Stimulated activated memory B cell treated with anti-CD40 and anti-IgM and Interleukin-4, amounts not matched to agents 10 μg/mL and 1 μg/mL and 100 μg/mL, for 72 hours (primary cell): ENCODE measurements at regions not wholly inside any gene's neighbourhood (a gene's known extent, or its start where the extent isn't known, plus 50 kb on each side); places are given as distances from the start of the nearest gene placed in this dataset.
A peak's percentile ranks its signal among the peaks of the same experiment; 100 is the strongest.
"Not testable (repeated sequence)": the region's sequence is repeated elsewhere in the genome, so short reads cannot be mapped to it uniquely, and the experiment has no call there.

ENCODE experiments used
- ATAC-seq: fragments of 150-1000 bp; cut with Tn5 transposase; 2 replicates; pipeline ENCODE4 v1.10.0; 2021
- H3K27ac Mint-ChIP-seq: one replicate; pipeline ENCODE4 v1.8.0; 2022; ENCODE audit warnings: mild to moderate bottlenecking, mixed read lengths
- H3K27me3 Mint-ChIP-seq: one replicate; pipeline ENCODE4 v1.8.0; 2022; ENCODE audit warnings: mixed read lengths
- H3K36me3 Mint-ChIP-seq: one replicate; pipeline ENCODE4 v1.8.0; 2022; ENCODE audit warnings: mixed read lengths
- H3K4me1 Mint-ChIP-seq: one replicate; pipeline ENCODE4 v1.8.0; 2022; ENCODE audit warnings: mixed read lengths
- H3K4me3 Mint-ChIP-seq: one replicate; pipeline ENCODE4 v1.8.0; 2022; ENCODE audit warnings: mild to moderate bottlenecking, moderate library complexity, mixed read lengths
- H3K9me3 Mint-ChIP-seq: one replicate; pipeline ENCODE4 v1.8.0; 2022; ENCODE audit warnings: mixed read lengths

GRCh38 chr16:33128982-33129634, 64.9 kb upstream of the TP53TG3C start:
- H3K4me3 Mint-ChIP-seq, H3K27ac Mint-ChIP-seq, H3K4me1 Mint-ChIP-seq, H3K36me3 Mint-ChIP-seq, H3K27me3 Mint-ChIP-seq, H3K9me3 Mint-ChIP-seq: not testable (repeated sequence)
- peak; percentile 58 for ATAC-seq
